Activated naive CD4-positive, alpha-beta T cell treated with anti-CD3 and anti-CD28 coated beads, Interleukin-2, amount 10 ng/mL, durations not matched to agents 7 days and 5 days (primary cell): ENCODE measurements at regions not wholly inside any gene's neighbourhood (a gene's known extent, or its start where the extent isn't known, plus 50 kb on each side); places are given as distances from the start of the nearest gene placed in this dataset.

Experiments used
- CTCF ChIA-PET: fragments of 350-600 bp; sonication (Branson Sonifier 250); formaldehyde crosslinking; loops from one replicate; lab custom pipeline; 2021; ENCODE audit warnings: antibody characterized with exemption; lab: Charles Lee
- DNase-seq: peaks from one replicate; pipeline ENCODE4 v3.0.0-alpha.2; 2020
- H3K27ac Mint-ChIP-seq: one replicate; pipeline ENCODE4 v1.8.0; 2021; ENCODE audit warnings: mild to moderate bottlenecking, moderate library complexity, mixed read lengths
- H3K27me3 Mint-ChIP-seq: one replicate; pipeline ENCODE4 v1.8.0; 2021; ENCODE audit warnings: mild to moderate bottlenecking, mixed read lengths
- H3K36me3 Mint-ChIP-seq: one replicate; pipeline ENCODE4 v1.8.0; 2021; ENCODE audit warnings: mixed read lengths
- H3K4me1 Mint-ChIP-seq: one replicate; pipeline ENCODE4 v1.8.0; 2021; ENCODE audit warnings: mixed read lengths
- H3K4me3 Mint-ChIP-seq: one replicate; pipeline ENCODE4 v1.8.0; 2021; ENCODE audit warnings: mild to moderate bottlenecking, moderate library complexity, mixed read lengths
- H3K9me3 Mint-ChIP-seq: one replicate; pipeline ENCODE4 v1.8.0; 2021; ENCODE audit warnings: mixed read lengths

DNA sequence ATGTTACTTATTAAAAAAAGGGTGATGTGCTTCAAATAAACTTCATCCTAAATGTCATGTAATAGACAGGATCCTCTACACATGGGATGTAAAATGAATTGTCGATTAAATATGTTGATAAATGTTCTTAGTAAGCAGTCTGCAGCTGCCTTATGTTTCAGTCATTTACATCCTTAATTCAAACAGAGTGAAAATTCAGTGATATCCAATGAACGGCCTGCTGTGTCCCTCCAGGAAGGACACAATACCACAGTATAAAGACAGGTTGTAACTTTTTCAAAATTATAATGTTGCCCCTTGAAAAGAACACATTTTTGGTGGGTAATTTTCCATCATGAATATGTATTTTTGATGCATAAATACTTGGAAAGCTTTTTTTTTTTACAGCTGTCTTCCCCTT is 266.5 kb upstream of the SEMA3A start:
- Mint-ChIP-seq H3K9me3 (no peaks in the 10 kb centered on the region), H3K27ac (no peak overlapping the region), H3K27me3 (no peaks in the 10 kb centered on the region), H3K4me3 (no peak overlapping the region), H3K4me1 (no peaks in the 10 kb centered on the region), H3K36me3 (no peaks in the 10 kb centered on the region)
- no peak for DNase-seq
- CTCF ChIA-PET = no interaction called here

- no peak overlapping the region for H3K27ac Mint-ChIP-seq
- CTCF ChIA-PET = no interaction called here
- H3K36me3 Mint-ChIP-seq = no peaks in the 10 kb centered on the region
- no peak for DNase-seq
- no peaks in the 10 kb centered on the region for H3K9me3 Mint-ChIP-seq
- no peaks in the 10 kb centered on the region for H3K4me1 Mint-ChIP-seq
- H3K4me3 Mint-ChIP-seq = no peak overlapping the region
- H3K27me3 Mint-ChIP-seq = no peaks in the 10 kb centered on the region
Measured at GRCh38 chr7:84455788-84456187, 261.2 kb upstream of the SEMA3A start.

DNA sequence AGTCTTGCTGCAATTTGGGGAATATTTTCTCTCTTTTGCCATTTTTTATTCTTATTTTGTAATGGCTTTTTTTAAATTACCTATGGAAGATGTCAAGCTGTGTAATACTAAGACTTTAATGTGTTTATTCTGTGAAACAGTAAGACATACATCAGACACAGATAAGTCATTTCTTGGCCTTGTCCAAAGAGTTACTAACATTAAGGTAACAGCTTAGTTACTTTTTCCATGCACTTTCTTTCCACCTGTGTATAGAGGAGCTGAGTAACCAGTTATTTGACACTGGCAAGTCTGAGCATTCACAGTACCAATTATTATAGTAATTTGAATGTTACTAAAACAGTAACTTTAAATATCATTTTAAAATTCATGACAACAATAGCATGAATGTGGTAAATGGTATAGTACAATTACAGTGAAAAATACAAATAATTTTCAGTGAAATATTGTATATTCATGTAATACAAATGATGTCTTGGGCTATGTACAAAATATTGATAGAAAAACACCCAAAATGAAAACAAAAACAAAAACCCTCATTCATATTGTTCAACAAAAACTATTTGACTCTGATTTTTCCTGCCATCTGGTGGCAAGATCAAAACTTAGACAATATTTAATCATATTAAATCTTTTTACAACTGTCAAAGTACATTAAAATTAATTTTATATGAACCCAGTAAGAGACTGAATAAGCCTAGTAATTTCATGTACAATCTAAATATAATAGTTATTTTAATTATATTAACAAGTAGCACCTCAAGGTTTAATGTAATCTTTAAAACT is 259.8 kb upstream of the SEMA3A start:
- H3K27me3 Mint-ChIP-seq = no peaks in the 10 kb centered on the region
- DNase-seq = no peak
- no peak overlapping the region for H3K4me3 Mint-ChIP-seq
- no peaks in the 10 kb centered on the region for H3K4me1 Mint-ChIP-seq
- no peaks in the 10 kb centered on the region for H3K36me3 Mint-ChIP-seq
- no peaks in the 10 kb centered on the region for H3K9me3 Mint-ChIP-seq
- H3K27ac Mint-ChIP-seq = no peak overlapping the region
- CTCF ChIA-PET = no interaction called here

- CTCF ChIA-PET = no interaction called here
- H3K9me3 Mint-ChIP-seq = no peaks in the 10 kb centered on the region
- no peaks in the 10 kb centered on the region for H3K36me3 Mint-ChIP-seq
- DNase-seq = no peak
- H3K27ac Mint-ChIP-seq = no peak overlapping the region
- H3K4me3 Mint-ChIP-seq = no peak overlapping the region
- H3K4me1 Mint-ChIP-seq = no peaks in the 10 kb centered on the region
- H3K27me3 Mint-ChIP-seq = no peaks in the 10 kb centered on the region
Measured at GRCh38 chr7:84452618-84453017, 258.0 kb upstream of the SEMA3A start.

- CTCF ChIA-PET = no interaction called here
- no peak overlapping the region for H3K4me3 Mint-ChIP-seq
- H3K36me3 Mint-ChIP-seq = no peaks in the 10 kb centered on the region
- no peak for DNase-seq
- H3K27me3 Mint-ChIP-seq = no peaks in the 10 kb centered on the region
- no peaks in the 10 kb centered on the region for H3K4me1 Mint-ChIP-seq
- no peak overlapping the region for H3K27ac Mint-ChIP-seq
- no peaks in the 10 kb centered on the region for H3K9me3 Mint-ChIP-seq
Measured at GRCh38 chr7:84450772-84451171, 256.2 kb upstream of the SEMA3A start.

GRCh38 chr7:84447636-84448293 is 253.2 kb upstream of the SEMA3A start:
- Mint-ChIP-seq H3K27ac (no peak overlapping the region), H3K4me3 (no peak overlapping the region), H3K9me3 (no peaks in the 10 kb centered on the region), H3K4me1 (no peaks in the 10 kb centered on the region), H3K27me3 (no peaks in the 10 kb centered on the region), H3K36me3 (no peaks in the 10 kb centered on the region)
- no peak for DNase-seq
- CTCF ChIA-PET = no interaction called here

DNA sequence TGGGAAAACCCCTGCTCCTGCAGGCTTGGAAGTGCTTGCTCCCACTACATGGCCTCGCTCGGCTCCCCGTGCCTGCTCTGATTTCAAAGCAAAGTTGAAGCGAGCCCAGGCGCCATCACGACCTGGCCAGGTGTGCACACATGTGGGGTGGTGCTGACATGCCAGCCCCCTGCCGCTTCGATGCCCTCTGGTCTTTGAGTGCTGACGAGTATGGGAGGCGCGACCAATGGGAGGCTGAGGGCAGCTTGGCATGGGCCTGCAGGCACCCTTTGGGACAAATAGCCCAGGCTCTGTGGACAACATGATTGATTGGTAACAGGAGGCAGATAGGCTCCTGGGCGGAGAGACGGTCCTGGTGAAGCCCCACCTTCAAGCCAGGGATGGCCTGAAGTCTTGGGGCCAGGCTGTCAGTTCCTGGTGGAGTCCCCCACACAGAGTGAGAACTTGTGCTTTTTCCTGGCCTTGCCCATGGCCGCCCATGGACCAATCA is 252.4 kb upstream of the SEMA3A start:
- Mint-ChIP-seq H3K27ac (no peak overlapping the region), H3K27me3 (no peaks in the 10 kb centered on the region), H3K4me1 (no peaks in the 10 kb centered on the region), H3K9me3 (no peaks in the 10 kb centered on the region), H3K4me3 (no peak overlapping the region), H3K36me3 (no peaks in the 10 kb centered on the region)
- CTCF ChIA-PET = no interaction called here
- no peak for DNase-seq

GRCh38 chr7:84425702-84426259 is 231.2 kb upstream of the SEMA3A start:
- Mint-ChIP-seq H3K27ac (no peak overlapping the region), H3K4me1 (no peaks in the 10 kb centered on the region), H3K27me3 (no peaks in the 10 kb centered on the region), H3K4me3 (no peak overlapping the region), H3K9me3 (peaks cover 1% of the 10 kb centered on the region), H3K36me3 (no peaks in the 10 kb centered on the region)
- no peak for DNase-seq
- CTCF ChIA-PET = no interaction called here

DNA sequence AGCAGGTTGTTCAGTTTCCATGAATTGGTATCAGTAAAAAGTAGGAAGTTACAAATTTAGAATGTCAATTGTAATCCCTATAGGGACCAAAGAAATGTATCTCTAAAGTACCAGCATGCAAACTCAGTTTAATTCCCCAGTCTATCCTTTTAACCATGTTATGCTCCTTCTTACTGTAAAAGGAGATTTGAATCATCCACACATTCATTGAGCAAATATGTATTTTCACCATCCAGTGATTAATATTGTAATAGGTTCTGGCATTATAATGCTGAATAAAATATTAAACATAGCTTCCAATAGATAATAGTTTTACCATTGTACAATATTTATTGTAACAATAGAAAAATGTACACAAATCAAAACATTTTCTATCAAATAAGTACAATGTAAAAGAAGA is 228.2 kb upstream of the SEMA3A start:
- H3K36me3 Mint-ChIP-seq = no peaks in the 10 kb centered on the region
- no peak overlapping the region for H3K27ac Mint-ChIP-seq
- DNase-seq = no peak
- no peaks in the 10 kb centered on the region for H3K4me1 Mint-ChIP-seq
- CTCF ChIA-PET = no interaction called here
- H3K27me3 Mint-ChIP-seq = no peaks in the 10 kb centered on the region
- H3K4me3 Mint-ChIP-seq = no peak overlapping the region
- H3K9me3 Mint-ChIP-seq = peaks cover 7% of the 10 kb centered on the region

GRCh38 chr7:84412161-84412969 is 217.8 kb upstream of the SEMA3A start:
- Mint-ChIP-seq H3K27me3 (no peaks in the 10 kb centered on the region), H3K4me3 (no peak overlapping the region), H3K4me1 (no peaks in the 10 kb centered on the region), H3K36me3 (no peaks in the 10 kb centered on the region), H3K9me3 (no peaks in the 10 kb centered on the region), H3K27ac (no peak overlapping the region)
- no peak for DNase-seq
- CTCF ChIA-PET = no interaction called here

DNA sequence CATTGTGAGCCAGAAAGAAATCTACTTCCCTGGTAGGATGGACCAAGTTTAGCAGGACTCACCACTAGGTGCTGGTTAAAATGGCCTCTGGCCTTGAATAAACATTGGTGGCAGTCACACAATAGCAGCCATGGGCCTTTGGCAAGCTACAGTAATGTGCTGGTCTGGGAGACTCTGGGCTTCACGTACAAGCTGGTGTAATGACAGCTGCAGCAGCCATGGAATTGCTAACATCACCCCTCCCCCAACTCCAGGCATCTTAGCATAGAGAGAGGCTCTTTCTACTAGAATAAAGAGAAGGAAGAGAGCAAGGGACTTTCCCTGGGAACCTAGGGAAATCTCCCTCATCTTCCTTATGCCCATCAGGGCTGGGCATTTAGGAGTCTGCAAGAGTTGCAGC is 205.1 kb upstream of the SEMA3A start:
- Mint-ChIP-seq H3K27me3 (no peaks in the 10 kb centered on the region), H3K27ac (no peak overlapping the region), H3K4me1 (no peaks in the 10 kb centered on the region), H3K4me3 (no peak overlapping the region), H3K36me3 (no peaks in the 10 kb centered on the region), H3K9me3 (peaks cover 9% of the 10 kb centered on the region)
- DNase-seq = no peak
- CTCF ChIA-PET = no interaction called here

GRCh38 chr7:84394219-84394618 is 199.6 kb upstream of the SEMA3A start:
- no peaks in the 10 kb centered on the region for H3K4me1 Mint-ChIP-seq
- DNase-seq = no peak
- H3K27me3 Mint-ChIP-seq = no peaks in the 10 kb centered on the region
- H3K36me3 Mint-ChIP-seq = no peaks in the 10 kb centered on the region
- H3K4me3 Mint-ChIP-seq = no peak overlapping the region
- no peak overlapping the region for H3K27ac Mint-ChIP-seq
- CTCF ChIA-PET = no interaction called here
- no peaks in the 10 kb centered on the region for H3K9me3 Mint-ChIP-seq

- no peaks in the 10 kb centered on the region for H3K9me3 Mint-ChIP-seq
- H3K27ac Mint-ChIP-seq = no peak overlapping the region
- H3K4me3 Mint-ChIP-seq = no peak overlapping the region
- CTCF ChIA-PET = no interaction called here
- no peaks in the 10 kb centered on the region for H3K4me1 Mint-ChIP-seq
- H3K36me3 Mint-ChIP-seq = no peaks in the 10 kb centered on the region
- H3K27me3 Mint-ChIP-seq = no peaks in the 10 kb centered on the region
- no peak for DNase-seq
Measured at GRCh38 chr7:84393786-84394185, 199.2 kb upstream of the SEMA3A start.

GRCh38 chr7:84390845-84391244 is 196.3 kb upstream of the SEMA3A start:
- H3K27me3 Mint-ChIP-seq = no peaks in the 10 kb centered on the region
- DNase-seq = no peak
- CTCF ChIA-PET = no interaction called here
- H3K9me3 Mint-ChIP-seq = no peaks in the 10 kb centered on the region
- no peaks in the 10 kb centered on the region for H3K36me3 Mint-ChIP-seq
- H3K27ac Mint-ChIP-seq = no peak overlapping the region
- no peaks in the 10 kb centered on the region for H3K4me1 Mint-ChIP-seq
- H3K4me3 Mint-ChIP-seq = no peak overlapping the region
